EH (cell line): ENCODE measurements at regions not wholly inside any gene's neighbourhood (a gene's known extent, or its start where the extent isn't known, plus 50 kb on each side); places are given as distances from the start of the nearest gene placed in this dataset.
A peak's percentile ranks its signal among the peaks of the same experiment; 100 is the strongest.

Experiments
- DNase-seq: peaks from one replicate; pipeline ENCODE4 v3.0.0-alpha.2; 2015; ENCODE audit warnings: low read depth

DNA sequence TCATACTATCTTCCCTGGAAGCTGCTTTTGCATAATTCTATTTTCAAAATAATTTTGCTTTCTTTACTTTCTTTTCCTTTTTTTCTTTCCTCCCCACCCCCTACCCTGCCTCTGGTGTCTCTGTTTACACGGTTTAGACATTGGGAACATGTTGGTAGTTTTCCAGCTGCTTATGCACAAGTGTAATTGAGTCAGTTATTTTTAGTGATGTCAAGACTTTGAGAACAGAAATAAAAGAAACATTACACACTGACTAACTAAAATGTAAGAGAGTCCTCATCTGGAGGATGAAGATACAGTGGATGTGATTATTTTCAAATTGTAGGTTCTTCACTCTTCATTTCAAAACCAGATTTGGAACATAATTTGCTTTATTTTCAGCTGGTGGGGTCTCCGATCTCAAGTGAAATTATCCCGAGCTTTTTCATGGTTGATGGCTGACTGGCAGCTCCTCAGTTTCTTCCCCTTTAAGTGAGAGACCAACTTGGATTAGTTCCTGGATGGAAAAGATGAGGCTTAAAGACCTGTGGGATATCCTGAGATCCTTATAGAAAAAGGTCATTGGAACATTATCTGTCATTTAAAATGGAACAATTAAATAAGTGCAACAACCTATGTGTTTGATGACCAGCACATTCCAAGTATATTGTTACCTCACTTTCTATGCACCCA is 154.4 kb upstream of the ZNF462 start:
- peak; percentile 31 for DNase-seq

DNA sequence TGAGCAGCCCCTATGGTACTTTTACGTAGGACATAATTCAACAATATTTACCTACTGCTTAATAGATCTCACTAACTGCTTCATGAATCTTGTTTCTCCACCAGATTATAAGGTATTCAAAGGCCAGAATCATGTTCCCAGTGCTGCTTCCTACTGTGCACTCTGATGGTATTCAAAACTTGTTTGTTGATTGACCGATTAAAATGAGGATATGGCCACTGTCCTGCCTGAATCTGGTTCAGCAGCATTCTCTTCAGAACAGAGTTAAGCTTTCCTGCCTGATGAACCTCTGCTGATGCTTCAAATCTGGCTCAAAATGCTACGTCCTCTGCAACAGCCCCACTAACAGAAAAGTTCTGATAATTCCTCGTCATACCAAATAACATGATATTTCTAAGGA is 150.7 kb upstream of the ZNF462 start:
- no peak for DNase-seq

DNA sequence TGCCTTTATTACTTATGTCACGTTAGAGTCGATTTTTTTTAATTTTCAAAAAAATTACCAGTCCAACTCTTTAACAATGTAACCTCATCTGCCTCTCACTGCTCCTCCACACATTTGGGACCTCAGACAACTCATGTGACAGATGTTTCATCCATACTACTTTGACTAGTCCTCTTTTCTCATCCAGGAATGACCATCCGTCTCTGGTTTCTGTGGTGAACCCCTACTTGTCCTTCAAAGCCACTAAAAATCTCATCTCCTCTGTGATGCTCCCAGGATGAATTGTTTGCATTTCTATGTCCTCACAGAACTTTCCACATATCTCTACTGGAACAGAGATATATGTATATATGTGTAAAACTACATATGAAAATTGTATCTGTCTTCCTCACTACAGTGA is 149.8 kb upstream of the ZNF462 start:
- no peak for DNase-seq

DNA sequence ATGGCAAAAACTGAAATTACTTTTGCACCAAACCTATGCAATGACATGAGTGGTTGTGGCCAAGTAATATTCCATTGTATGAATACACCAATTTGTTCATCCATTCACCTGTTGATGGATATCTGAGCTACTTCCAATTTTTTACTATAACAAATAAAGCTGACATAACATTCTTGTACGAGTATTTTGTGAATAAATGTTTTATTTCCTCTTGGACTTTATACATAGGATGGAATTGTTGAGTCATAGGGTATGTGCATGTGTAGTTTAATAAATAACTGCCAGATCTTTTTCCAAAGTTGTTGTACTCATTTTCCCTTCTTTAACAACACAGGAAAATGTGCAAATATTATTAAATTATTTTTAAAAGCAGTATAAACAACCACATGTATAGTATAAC is 146.1 kb upstream of the ZNF462 start:
- DNase-seq: no peak

DNA sequence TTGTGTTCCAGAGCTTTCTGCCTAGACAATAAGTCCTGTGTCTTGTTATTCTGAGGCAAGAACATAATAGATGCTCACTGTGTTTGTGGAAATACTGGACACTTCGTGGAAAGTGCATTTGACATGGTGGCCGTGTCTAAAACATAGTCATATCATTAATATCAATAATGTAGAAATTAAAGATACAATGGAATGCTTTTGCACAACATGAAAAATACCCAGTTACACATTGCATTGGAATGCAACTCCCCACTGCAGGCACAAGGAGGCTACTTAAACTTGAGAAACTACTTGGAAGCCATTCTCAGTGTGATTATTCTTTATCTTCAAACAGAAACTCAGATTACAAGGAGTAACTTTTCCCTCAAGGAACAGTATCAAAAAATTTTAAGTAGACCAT is 145.3 kb upstream of the ZNF462 start:
- DNase-seq: peak; percentile 81

DNA sequence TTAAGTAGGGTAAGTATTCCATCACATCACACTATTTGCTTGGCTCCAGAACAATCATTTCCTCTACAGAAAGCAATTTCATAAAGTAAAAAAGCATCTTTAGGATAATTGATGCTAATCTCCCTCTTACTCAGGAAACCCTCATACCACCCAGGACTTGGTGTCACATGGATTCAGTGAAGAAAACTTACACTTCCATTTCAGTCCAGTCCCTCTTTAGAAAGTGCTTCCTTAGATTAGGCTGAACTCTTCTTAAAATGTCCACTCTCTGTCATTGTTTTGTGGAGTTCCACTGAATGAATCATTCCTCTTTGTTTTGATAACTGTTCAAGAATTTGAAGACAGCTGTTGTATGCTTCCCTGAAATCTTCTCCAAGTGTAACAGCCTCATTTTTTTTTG is 144.0 kb upstream of the ZNF462 start:
- peak; percentile 80 for DNase-seq

DNA sequence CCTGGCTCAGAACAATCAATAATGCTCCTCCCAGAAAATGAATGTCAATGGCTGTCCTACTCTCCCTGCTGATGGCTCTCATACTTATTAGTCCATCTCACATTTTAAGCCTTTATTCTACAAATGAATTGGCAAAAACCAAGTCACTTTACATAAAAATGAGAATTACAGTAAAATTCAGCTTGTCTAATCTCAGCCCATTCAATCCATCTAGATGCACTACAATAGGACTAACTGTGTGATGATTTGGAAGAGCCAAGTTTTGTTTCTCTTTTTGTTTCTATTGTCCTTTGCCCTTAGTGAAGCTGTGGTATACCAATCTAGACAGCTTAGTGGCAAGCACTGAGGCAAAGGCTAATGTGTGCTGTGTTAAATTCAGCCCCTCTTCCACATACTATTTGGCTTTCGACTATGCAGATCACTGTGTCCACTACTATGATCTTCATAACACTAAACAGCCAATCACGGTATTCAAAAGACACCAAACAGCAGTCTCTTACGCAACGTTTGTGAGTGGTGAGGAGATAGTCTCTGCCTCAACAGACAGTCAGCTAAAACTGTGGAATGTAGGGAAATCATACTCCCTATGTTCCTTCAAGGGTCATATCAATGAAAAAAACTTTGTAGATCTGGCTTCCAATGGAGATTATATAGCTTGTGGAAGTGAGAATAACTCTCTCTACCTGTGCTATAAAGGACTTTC is 140.8 kb upstream of the ZNF462 start:
- no peak for DNase-seq

DNA sequence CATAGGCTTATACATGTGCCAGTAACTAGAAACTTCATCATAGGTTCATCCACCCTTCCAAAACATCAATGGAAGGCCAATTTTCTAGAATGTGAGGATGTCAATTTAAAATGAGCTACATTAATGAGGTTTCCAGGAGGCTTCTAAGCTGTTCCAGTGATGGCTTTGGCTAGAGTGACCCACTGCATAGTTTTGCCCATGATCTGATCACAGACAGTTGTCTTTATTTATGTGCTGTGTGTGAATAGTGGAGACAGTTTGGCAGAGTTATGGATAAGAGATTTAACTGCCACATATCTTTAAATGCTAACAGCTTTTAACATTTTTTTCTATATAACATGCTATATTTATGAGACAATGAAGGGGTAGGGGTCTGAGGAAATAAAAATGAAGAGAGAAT is 139.0 kb upstream of the ZNF462 start:
- DNase-seq: no peak

DNA sequence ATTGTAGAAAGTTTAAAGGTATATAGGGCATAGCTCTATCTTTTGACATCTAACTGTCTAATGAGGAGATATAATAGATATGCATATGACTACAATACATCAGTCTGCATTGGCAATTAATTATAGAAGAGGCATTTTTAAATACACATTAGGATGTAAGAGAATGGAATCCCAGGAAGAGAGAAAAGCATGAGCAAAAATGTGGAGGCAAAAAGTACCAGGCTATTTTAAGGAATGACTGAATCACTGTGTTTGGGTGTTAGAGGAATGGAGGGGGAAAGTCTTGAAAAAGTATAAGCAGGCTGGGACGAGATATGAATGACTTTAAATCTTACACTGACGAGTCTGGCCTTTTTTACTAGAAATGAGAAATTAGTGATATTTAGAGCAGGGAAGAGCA is 138.4 kb upstream of the ZNF462 start:
- DNase-seq: peak; percentile 11

DNA sequence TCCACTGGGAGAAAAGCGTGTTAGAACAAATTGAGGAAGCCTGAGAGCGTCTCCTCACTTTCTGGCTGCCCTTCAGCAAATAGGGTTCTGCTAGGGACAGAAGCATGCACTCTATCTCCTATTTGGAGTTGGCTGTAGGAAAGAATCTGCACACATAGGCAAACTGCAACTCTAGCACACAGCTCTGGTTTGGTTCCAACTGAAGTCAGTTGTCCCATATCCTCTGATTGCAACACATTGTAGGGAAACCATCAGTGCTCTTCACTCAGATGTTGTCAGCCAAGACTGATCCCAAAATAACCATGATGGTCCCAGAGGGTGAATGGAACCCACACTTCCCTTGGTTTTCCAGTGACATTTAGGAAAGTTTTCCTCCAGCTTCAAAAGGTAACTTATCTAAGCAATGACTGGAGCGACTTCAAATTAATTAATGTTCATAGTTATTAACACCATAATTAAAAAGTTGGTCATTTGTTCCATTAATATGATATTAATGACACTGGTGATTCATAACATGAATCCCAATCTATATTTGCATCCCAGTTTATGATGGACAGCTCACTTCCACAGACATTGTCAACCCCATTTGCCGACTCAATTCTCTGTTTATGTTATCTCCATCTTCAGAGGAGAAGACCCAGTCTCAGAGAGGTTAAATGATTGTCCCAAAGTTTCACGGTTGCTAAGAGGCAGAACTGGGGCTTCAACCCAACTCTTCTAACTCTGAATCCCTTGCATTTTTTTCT is 136.7 kb upstream of the ZNF462 start:
- no peak for DNase-seq

DNA sequence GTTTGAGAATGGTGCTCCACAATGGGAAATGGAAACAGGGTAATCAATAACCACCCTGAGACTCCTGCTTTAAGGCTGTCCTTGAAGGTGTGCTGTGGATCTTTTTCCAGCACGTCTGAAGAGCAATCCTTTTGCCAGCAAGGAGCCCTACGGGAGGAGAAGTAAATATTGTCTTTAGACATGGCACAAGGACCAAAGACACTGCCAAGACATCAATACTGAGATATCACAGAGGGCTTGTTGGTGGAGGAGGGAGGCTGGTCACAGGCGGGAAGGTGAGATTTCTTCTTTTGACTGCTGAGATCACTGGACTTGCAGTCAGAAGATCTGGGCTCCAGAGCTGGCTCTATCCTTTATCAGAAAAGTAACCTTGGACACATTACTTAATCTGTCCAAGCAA is 135.0 kb upstream of the ZNF462 start:
- no peak for DNase-seq

DNA sequence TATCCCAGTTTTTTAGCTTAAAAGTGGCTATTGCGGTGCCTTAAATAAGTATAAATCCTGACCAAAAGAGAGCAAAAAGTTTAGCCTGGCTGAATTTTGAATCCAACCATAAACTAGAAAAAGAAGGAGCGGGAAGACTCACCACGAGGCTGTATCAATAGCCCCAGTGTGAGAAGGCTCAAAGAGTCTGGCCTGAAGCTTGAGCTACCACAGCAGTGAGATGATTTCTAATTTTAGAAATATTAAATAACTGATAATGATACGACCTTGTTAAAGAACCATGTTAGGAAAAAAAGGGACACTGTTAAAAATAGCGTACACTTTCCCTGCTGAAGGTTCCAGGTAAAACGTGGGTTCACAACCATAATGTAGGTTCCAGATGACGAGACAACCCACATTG is 134.1 kb upstream of the ZNF462 start:
- no peak for DNase-seq

DNA sequence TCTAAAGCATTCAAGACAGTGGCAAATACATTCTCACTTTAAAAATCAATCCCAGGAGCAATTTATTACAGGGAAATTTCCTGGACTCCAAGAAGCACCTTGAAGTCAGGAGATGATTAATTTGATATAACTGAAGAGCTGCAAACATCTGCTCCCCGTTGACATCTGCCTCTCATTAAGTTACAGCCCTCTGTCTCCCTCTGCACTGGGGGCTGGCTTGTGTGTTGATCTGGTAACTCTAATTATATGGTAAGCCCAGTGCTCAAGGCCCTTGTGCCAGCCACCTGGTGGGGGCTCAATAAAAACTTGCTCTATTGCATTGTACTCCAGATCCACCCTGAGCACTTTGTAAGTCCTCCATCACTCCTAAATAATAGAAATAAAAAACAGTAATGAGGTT is 131.1 kb upstream of the ZNF462 start:
- no peak for DNase-seq

DNA sequence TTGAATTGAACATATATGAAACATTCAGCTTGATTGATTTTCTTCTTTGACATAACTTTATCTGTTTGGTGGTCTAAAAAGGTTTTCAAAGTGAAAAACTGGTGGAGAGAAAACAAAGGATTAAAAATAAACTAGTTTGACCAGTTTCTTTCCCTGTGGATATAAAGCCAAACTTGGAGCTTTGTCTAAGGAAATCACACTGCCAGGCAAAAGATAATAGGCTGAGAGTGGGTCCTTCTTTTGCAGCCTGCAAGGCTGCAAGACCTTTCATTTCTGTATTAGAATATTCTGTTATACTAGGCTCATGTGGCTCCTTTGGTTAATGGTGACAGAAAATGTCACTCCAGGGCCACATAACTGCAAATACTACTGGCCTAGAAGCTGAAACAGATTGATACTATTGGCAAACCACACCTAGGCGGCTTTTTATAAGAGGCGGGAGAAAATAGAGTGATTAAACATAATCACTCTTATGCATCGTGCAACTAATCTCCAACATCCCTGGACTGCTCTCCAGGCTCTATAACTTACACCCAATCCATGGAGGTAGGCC is 129.1 kb upstream of the ZNF462 start:
- DNase-seq: no peak

DNA sequence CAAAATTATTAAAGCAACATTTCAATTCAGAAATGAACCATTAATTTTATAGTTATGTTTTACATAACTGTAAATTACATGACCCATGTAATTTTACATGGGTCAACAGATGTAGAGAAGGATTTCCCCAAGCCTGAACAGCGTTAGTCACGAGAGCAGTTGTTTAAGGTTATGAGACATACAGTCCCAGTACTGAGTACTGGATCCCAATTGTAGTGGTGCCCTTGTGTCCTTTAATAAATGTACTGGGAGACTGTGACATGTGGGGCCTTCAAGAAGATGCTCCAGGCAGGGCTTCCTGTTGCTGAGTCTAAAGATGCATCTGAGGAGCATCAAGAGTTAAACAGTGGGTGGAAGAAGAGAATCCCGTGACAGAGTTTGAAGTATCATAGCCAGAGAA is 125.5 kb upstream of the ZNF462 start:
- DNase-seq: no peak

DNA sequence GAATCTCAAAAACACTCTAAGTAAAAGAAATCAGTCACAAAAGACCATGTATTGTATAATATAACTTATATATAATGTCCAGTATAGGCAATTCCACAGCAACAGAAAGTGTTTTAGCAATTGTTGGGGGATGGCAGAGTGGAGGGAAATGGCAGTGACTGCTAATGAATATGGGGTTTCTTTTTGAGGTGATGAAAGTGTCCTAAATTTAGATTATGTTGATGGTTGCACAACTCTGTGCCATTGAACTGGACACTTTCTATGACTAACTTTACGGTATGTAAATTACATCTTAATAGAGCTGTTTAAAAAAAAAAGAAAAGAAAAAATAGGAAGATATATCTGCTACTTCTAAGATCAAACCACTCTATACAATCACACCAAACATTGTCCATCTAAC is 124.9 kb upstream of the ZNF462 start:
- no peak for DNase-seq

DNA sequence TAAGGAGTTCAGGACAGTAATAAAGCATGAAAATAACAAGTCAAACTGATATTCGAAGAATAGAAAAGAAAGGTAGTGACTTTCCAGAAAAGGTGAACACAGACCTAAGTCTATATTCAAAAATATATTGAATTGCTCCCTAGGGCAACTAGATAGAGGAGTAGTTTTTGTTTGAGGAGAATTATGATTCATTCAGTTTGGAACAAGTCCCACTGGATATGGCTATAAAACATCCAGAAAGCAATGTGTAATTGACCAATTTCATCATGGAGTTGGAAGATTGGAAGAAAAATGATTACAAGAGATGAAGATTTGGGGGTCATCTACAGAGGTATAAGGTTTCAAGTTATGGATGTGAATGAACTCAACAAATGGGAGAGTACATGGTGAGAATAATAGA is 117.5 kb upstream of the ZNF462 start:
- peak; percentile 8 for DNase-seq

DNA sequence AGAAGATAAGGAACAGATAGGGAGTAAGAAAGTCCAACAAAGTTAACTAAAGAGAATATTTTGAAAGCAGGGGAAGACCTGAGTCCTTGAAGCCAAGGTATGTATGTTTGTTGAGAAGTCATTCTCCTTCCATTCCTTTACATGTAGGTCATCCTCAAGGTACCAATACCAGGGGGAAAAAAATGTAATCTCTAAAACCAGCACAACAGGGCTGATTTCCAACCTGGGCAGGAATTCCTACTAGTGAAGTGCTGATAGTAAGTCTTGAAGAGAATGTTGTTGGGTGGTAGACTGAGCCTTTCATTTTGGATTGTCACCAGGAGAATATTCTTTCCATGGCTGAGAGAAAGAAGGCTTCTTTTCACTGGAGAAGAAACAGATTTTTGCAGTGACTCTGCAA is 117.1 kb upstream of the ZNF462 start:
- DNase-seq: no peak

DNA sequence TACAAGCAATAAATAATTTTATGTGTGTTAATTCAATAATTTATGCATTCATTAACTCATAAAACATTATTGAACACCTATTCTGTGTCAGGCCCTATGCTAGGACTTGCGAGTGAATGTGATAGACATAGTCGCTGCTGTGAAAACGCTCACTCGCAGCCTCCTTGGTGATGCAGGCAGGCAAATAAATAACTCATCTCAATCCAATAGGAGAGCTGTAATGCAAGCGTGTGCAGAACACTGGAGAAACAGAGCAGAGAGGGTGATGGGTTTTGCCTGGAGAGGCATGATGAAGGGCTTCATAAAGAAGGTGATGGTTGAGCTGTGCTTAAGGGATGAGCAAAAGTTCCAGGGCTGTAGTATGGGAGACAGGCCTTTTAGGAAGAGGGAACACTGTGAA is 111.3 kb upstream of the ZNF462 start:
- DNase-seq: no peak

DNA sequence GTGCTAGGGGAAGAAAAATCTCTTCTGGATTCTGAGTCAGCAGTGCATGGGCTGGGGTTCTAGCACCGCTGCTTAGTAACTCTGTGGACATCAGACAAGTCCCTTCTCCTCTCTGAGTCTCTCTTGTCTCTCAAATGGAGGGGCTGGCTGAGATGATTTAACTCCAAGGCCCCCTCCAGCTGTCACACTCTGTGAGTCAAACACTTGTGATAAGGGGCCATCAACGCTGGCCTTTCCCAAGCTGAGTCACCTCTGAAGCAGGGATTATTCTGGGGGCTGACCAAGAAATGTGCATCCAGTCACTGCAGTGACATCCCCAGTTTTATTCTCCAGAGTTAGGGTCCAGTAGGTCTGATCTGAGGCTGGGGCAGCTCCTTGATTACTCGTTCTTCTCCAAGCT is 110.4 kb upstream of the ZNF462 start:
- no peak for DNase-seq

DNA sequence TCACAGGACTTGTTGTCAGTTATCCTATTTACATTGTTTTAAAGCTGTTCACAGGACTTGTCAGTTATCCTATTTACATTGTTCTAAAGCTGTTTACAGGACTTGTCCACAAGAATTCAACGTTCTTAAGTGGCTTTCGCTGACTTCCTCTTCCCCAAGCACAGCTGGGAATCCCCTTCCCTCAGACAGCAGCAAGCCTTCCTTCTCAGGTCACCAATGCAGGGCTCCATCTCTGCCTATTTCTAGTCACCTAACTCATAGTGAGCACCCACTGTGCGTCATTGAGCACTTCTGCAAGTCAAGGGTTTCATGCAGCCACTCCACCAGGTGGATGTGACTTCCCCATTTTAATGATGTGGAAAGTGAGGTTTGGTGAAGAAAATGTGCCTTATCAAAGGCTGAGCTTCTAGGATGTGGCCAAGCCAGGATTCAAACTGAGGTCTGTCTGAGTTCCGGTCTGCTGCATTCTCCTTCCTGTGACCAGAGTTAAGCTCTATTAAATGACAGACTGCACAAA is 109.8 kb upstream of the ZNF462 start:
- DNase-seq: no peak

DNA sequence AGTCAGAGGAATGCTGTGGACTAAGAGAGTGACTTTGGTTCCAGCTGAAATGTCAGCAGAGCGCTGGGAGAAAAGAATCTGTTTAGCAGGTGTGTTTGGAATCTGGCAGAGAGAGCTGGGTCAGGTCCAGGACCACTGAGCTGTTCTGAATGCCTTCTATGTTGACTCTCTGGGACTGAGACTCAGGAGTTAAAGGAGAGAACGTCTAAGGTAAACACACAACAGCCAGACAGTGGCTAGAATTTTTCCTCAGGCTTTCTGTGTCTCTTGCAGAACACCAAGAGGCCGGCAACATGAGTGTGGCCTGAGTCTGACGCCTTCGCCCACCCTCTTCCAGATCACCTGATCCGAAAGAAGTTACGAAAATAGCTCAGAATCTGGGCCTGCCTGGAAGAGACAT is 107.2 kb upstream of the ZNF462 start:
- no peak for DNase-seq

DNA sequence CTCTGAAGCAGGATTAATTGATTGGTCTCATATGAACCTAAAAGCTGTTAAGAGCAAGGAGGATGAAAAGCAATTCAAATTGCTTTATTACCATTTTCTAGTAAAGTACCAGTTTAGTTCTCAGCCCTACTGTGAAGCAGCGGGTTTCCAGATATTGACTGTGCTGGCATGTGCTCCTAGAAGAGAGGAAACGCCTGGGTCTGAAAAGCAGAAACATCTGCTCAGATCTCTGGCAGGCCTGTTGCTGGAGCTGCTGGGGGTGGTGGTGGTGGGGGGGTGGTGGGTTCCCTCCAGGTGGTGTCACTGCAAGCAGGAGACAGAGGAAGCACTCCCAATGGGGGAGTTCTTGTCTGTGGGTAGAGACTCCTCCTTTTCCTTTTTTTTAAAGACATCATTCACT is 105.5 kb upstream of the ZNF462 start:
- no peak for DNase-seq
